Endothelial cell of umbilical vein (primary cell): ENCODE measurements at regions not wholly inside any gene's neighbourhood (a gene's known extent, or its start where the extent isn't known, plus 50 kb on each side); places are given as distances from the start of the nearest gene placed in this dataset.

Experiments used
- BruUV-seq: library from RNA; stranded (reverse); fragments of 400-500 nt; replicated peaks from 2 replicates; lab custom pipeline; 2021; lab: Mats Ljungman, UMichigan
- CTCF ChIA-PET: fragments of 300-600, 350-600 bp; sonication (Branson Sonifier 250); formaldehyde crosslinking; loops from one replicate; lab custom pipeline; 2021; ENCODE audit warnings: antibody characterized with exemption, inconsistent platforms; lab: Charles Lee
- POLR2A ChIA-PET: fragments of 300-600, 350-600 bp; sonication (Branson Sonifier 250); formaldehyde crosslinking; loops from one replicate; lab custom pipeline; 2021; ENCODE audit warnings: antibody characterized with exemption, inconsistent platforms; lab: Charles Lee
- DNase-seq: peaks from one replicate; pipeline ENCODE4 v3.0.0-alpha.2; 2011; ENCODE audit warnings: low read depth, low spot score
- FAIRE-seq: peaks from 2 replicates; lab custom pipeline; 2011; peaks lifted over from hg19 to GRCh38; lab: Jason Lieb, UNC
- H2AFZ ChIP-seq: 2 replicates; pipeline ENCODE4 v1.6.0; 2012; ENCODE audit warnings: low read depth, low read length, control low read depth, inconsistent platforms
- H3K27ac ChIP-seq: 2 replicates; pipeline ENCODE4 v1.5.1; 2011; ENCODE audit warnings: low read depth, mild to moderate bottlenecking, control low read depth, low read length, moderate library complexity; ENCODE audit not compliant: insufficient read depth
- H3K27me3 ChIP-seq, 2 experiments: 2 replicates each; pipeline versions ENCODE4 v1.6.0 to v1.6.1; 2011; ENCODE audit warnings: low read length in 2 of 2, mixed read lengths in 1 of 2; ENCODE audit not compliant: control insufficient read depth in 2 of 2, insufficient read depth in 2 of 2
- H3K36me3 ChIP-seq, 2 experiments: 2 replicates in 1 of 2; 3 replicates in 1 of 2; pipeline ENCODE4 v1.5.1; 2011; ENCODE audit warnings: low read length in 2 of 2, mild to moderate bottlenecking in 1 of 2, moderate library complexity in 1 of 2; ENCODE audit not compliant: control insufficient read depth in 2 of 2, insufficient read depth in 2 of 2; ENCODE audit errors: extremely low read depth in 1 of 2
- H3K4me1 ChIP-seq: 3 replicates; pipeline ENCODE4 v1.5.1; 2011; ENCODE audit warnings: mild to moderate bottlenecking, low read length; ENCODE audit not compliant: control insufficient read depth, insufficient read depth; ENCODE audit errors: extremely low read depth
- H3K4me2 ChIP-seq: 2 replicates; pipeline ENCODE4 v1.6.1; 2011; ENCODE audit warnings: low read length, control low read depth, mixed read lengths; ENCODE audit not compliant: insufficient read depth
- H3K4me3 ChIP-seq, 3 experiments: fragments of 200-600 bp in 1 of 3; sonication (generic), shearing (Covaris generic) in 1 of 3; replicated peaks in 1 of 3; 2 replicates each; pipeline ENCODE4 v1.5.1; 2011 to 2016; ENCODE audit warnings: control low read depth in 3 of 3, low read length in 3 of 3, mild to moderate bottlenecking in 2 of 3, inconsistent platforms in 1 of 3, low read depth in 1 of 3, moderate library complexity in 1 of 3; ENCODE audit not compliant: insufficient read depth in 1 of 3
- H3K79me2 ChIP-seq: 2 replicates; pipeline ENCODE4 v1.6.0; 2012; ENCODE audit warnings: low read length, inconsistent platforms; ENCODE audit not compliant: control insufficient read depth, insufficient read depth
- H3K9ac ChIP-seq: replicated peaks from 2 replicates; pipeline ENCODE3; 2011; ENCODE audit warnings: low read length, control low read depth; ENCODE audit not compliant: insufficient read depth; ENCODE audit errors: extremely low read depth
- H3K9me1 ChIP-seq: replicated peaks from 3 replicates; pipeline ENCODE4 v1.6.0; 2011; ENCODE audit warnings: mild to moderate bottlenecking, low read length; ENCODE audit not compliant: control insufficient read depth, insufficient read depth; ENCODE audit errors: extremely low read depth
- H3K9me3 ChIP-seq: replicated peaks from 2 replicates; pipeline ENCODE4 v1.5.1; 2012; ENCODE audit warnings: low read length, inconsistent platforms; ENCODE audit not compliant: control insufficient read depth, insufficient read depth
- H4K20me1 ChIP-seq: replicated peaks from 2 replicates; pipeline ENCODE3; 2011; ENCODE audit warnings: mild to moderate bottlenecking, low read length; ENCODE audit not compliant: control insufficient read depth, insufficient read depth; ENCODE audit errors: extremely low read depth
- CTCF ChIP-seq, 2 donors: IDR thresholded peaks; 1 replicate in 1 of 2; 2 replicates in 1 of 2; pipeline ENCODE4 v1.5.1; 2011; ENCODE audit warnings: low read length in 2 of 2, mild to moderate bottlenecking in 2 of 2, moderate library complexity in 2 of 2, control low read depth in 1 of 2, inconsistent platforms in 1 of 2, low read depth in 1 of 2; ENCODE audit not compliant: insufficient read depth in 1 of 2; ENCODE audit errors: extremely low read depth in 1 of 2
- EZH2 ChIP-seq: IDR thresholded peaks from 2 replicates; pipeline ENCODE4 v1.6.1; 2012; ENCODE audit warnings: borderline replicate concordance, low read depth, mild to moderate bottlenecking, moderate library complexity, low read length, inconsistent platforms; ENCODE audit not compliant: severe bottlenecking
- FOS ChIP-seq: IDR thresholded peaks from 2 replicates; pipeline ENCODE4 v1.6.1; 2011; ENCODE audit warnings: mild to moderate bottlenecking, low read length, moderate library complexity, borderline replicate concordance; ENCODE audit not compliant: insufficient read depth
- GATA2 ChIP-seq: IDR thresholded peaks from 2 replicates; pipeline ENCODE4 v1.7.0; 2011; ENCODE audit warnings: low read depth, mild to moderate bottlenecking, moderate library complexity, mixed read lengths, low read length; ENCODE audit not compliant: insufficient read length, insufficient read depth
- JUN ChIP-seq: IDR thresholded peaks from 2 replicates; pipeline ENCODE4 v1.6.1; 2011; ENCODE audit warnings: borderline replicate concordance, low read depth; ENCODE audit not compliant: insufficient read length, insufficient read depth
- MAX ChIP-seq: IDR thresholded peaks from 2 replicates; pipeline ENCODE4 v1.6.1; 2011; ENCODE audit not compliant: insufficient read depth, insufficient read length
- MYC ChIP-seq: IDR thresholded peaks from one replicate; pipeline ENCODE4 v1.6.1; 2011; ENCODE audit warnings: mild to moderate bottlenecking, low read depth, low read length
- POLR2A ChIP-seq: IDR thresholded peaks from 2 replicates; pipeline ENCODE4 v1.6.1; 2012; ENCODE audit warnings: low read depth, mild to moderate bottlenecking, control low read depth, low read length
- POLR2AphosphoS5 ChIP-seq: IDR thresholded peaks from 2 replicates; pipeline ENCODE4 v1.6.1; 2012; ENCODE audit warnings: low read depth, mild to moderate bottlenecking, control low read depth, low read length, moderate library complexity; ENCODE audit not compliant: insufficient read depth
- dilution Hi-C: fragments of 300-500 bp; cut with MboI; formaldehyde crosslinking; loops from one replicate; pipeline ENCODE4 v1.15.0; 2019; ENCODE audit warnings: low sequenced_read_pairs; ENCODE audit not compliant: extremely low pct_ligation_motif_present
- intact Hi-C: fragments of 100-400 bp; cut with micrococcal nuclease; formaldehyde crosslinking; loops from one replicate; pipeline ENCODE4 v1.10.0; 2022

GRCh38 chr1:5685446-5686040 is 306.7 kb downstream of the NPHP4 start:
- H3K9me3 ChIP-seq: peaks cover 2% of the 10 kb centered on the region
- DNase-seq (no peak), FAIRE-seq (no peak)

More at GRCh38 chr1:5685446-5686040, 306.7 kb downstream of the NPHP4 start:
- no TSS peak for BruUV-seq
- Histone ChIP-seq H3K4me3 (no peak overlapping the region), H3K4me2 (no peak overlapping the region), H4K20me1 (no peaks in the 10 kb centered on the region), H3K36me3 (no peaks in the 10 kb centered on the region), H3K79me2 (no peaks in the 10 kb centered on the region), H3K27ac (no peak overlapping the region), H2AFZ (no peak overlapping the region), H3K9me1 (no peaks in the 10 kb centered on the region), H3K27me3 (no peaks in the 10 kb centered on the region), H3K9ac (no peak overlapping the region), H3K4me1 (no peaks in the 10 kb centered on the region)
- POLR2A ChIA-PET: no interaction called here
- CTCF ChIA-PET: no interaction called here
- dilution Hi-C loops: no loop called here
- intact Hi-C loops: no loop called here
- TF ChIP-seq MYC (no peak), JUN (no peak), FOS (no peak), CTCF (IDR thresholded peaks at IDR 0.05; ENCODE audit: extremely low read depth in 1 of 2, insufficient read depth in 1 of 2, low read depth in 1 of 2, low read length in 2 of 2) (no peak), MAX (no peak), POLR2A (no peak), EZH2 (no peak), POLR2AphosphoS5 (no peak), GATA2 (no peak)
